BJ (cell line): ENCODE measurements at regions not wholly inside any gene's neighbourhood (a gene's known extent, or its start where the extent isn't known, plus 50 kb on each side); places are given as distances from the start of the nearest gene placed in this dataset.

Experiments used
- CTCF ChIA-PET: fragments of 350-600 bp; formaldehyde crosslinking; extraction: SDS; loops from one replicate; lab custom pipeline; 2021; ENCODE audit warnings: antibody characterized with exemption, inconsistent platforms; lab: Yijun Ruan, JAX
- POLR2A ChIA-PET: fragments of 300-600 bp; sonication (Branson Sonifier 250); formaldehyde crosslinking; extraction: SDS; loops from one replicate; lab custom pipeline; 2021; ENCODE audit warnings: antibody characterized with exemption; lab: Charles Lee
- DNase-seq: peaks from one replicate; pipeline ENCODE4 v3.0.0-alpha.2; 2011; ENCODE audit warnings: low read depth
- H3K27me3 ChIP-seq: 2 replicates; pipeline ENCODE4 v1.6.0; 2011; ENCODE audit warnings: low read length; ENCODE audit not compliant: control insufficient read depth, insufficient read depth
- H3K36me3 ChIP-seq: 2 replicates; pipeline ENCODE4 v1.5.1; 2011; ENCODE audit warnings: low read length; ENCODE audit not compliant: control insufficient read depth, insufficient read depth
- H3K4me3 ChIP-seq: 2 replicates; pipeline ENCODE4 v1.5.1; 2011; ENCODE audit warnings: low read depth, mild to moderate bottlenecking, control low read depth, low read length
- TF ChIP-seq, protein P1 (sequence below): IDR thresholded peaks from 2 replicates; pipeline ENCODE4 v1.5.1; 2011; ENCODE audit warnings: low read depth, mild to moderate bottlenecking, control low read depth, inconsistent platforms, low read length, moderate library complexity; ENCODE audit not compliant: insufficient read depth

DNA sequence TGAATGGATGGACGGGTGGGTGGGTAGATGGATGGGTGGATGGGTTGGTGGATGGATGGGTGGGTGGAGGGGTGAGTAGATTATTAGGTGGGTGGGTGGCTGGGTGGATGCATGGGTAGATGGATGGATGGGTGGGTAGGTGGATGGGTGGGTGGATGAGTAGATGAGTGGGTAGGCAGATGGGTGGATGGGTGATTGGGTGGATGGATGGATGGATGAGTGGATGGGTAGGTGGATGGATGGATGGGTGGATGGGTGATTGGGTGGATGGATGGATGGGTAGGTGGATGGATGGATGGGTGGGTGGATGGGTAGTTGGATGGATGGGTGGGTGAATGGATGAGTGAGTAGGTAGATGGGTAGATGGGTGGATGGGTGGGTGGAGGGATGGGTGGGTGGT, 59.6 kb upstream of the ADGRA1 start:
- TF ChIP-seq, protein P1, sequence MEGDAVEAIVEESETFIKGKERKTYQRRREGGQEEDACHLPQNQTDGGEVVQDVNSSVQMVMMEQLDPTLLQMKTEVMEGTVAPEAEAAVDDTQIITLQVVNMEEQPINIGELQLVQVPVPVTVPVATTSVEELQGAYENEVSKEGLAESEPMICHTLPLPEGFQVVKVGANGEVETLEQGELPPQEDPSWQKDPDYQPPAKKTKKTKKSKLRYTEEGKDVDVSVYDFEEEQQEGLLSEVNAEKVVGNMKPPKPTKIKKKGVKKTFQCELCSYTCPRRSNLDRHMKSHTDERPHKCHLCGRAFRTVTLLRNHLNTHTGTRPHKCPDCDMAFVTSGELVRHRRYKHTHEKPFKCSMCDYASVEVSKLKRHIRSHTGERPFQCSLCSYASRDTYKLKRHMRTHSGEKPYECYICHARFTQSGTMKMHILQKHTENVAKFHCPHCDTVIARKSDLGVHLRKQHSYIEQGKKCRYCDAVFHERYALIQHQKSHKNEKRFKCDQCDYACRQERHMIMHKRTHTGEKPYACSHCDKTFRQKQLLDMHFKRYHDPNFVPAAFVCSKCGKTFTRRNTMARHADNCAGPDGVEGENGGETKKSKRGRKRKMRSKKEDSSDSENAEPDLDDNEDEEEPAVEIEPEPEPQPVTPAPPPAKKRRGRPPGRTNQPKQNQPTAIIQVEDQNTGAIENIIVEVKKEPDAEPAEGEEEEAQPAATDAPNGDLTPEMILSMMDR = no peak
- no peak overlapping the region for H3K4me3 ChIP-seq
- H3K36me3 ChIP-seq = no peaks in the 10 kb centered on the region
- CTCF ChIA-PET = no interaction called here
- H3K27me3 ChIP-seq = no peaks in the 10 kb centered on the region; the same call in 1 of the 2 replicates
- DNase-seq = no peak
- POLR2A ChIA-PET = no interaction called here

DNA sequence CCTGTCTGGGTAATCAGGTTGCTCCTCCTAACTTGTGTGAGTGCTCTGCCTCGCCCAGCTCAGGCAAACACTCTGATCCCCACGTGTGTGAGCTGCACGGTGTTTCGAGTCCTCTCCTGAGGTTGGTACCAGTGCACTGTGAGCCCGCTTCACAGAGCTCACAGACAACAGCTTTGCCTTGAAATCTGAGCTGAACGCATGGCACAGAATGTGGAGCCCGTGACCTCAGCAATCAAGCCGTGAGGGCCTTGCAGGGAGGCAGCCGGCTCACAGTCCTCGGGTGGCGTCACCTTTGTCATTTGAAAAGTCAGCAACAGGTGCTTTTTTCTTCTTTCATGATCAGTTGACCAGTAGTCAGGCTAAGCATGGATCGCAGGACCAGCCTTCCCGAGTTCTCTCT, 60.2 kb upstream of the ADGRA1 start:
- TF ChIP-seq, protein P1 = no peak
- POLR2A ChIA-PET = no interaction called here
- no peak overlapping the region for H3K4me3 ChIP-seq
- no peaks in the 10 kb centered on the region; the same call in 1 of the 2 replicates for H3K27me3 ChIP-seq
- no peak for DNase-seq
- CTCF ChIA-PET = no interaction called here
- no peaks in the 10 kb centered on the region for H3K36me3 ChIP-seq

- ChIA-PET POLR2A (no interaction called here), CTCF (no interaction called here)
- no peak overlapping the region for H3K4me3 ChIP-seq
- H3K27me3 ChIP-seq = no peaks in the 10 kb centered on the region; the same call in 1 of the 2 replicates
- no peaks in the 10 kb centered on the region for H3K36me3 ChIP-seq
- DNase-seq = no peak
- TF ChIP-seq, protein P1 = no peak
Observed at GRCh38 chr10:133026726-133027395, 60.9 kb upstream of the ADGRA1 start.

GRCh38 chr10:133026171-133026570, 61.6 kb upstream of the ADGRA1 start:
- Histone ChIP-seq H3K4me3 (no peak overlapping the region), H3K36me3 (no peaks in the 10 kb centered on the region), H3K27me3 (no peaks in the 10 kb centered on the region; the same call in 1 of the 2 replicates)
- CTCF ChIA-PET = no interaction called here
- POLR2A ChIA-PET = no interaction called here
- TF ChIP-seq, protein P1 = no peak
- DNase-seq = no peak

DNA sequence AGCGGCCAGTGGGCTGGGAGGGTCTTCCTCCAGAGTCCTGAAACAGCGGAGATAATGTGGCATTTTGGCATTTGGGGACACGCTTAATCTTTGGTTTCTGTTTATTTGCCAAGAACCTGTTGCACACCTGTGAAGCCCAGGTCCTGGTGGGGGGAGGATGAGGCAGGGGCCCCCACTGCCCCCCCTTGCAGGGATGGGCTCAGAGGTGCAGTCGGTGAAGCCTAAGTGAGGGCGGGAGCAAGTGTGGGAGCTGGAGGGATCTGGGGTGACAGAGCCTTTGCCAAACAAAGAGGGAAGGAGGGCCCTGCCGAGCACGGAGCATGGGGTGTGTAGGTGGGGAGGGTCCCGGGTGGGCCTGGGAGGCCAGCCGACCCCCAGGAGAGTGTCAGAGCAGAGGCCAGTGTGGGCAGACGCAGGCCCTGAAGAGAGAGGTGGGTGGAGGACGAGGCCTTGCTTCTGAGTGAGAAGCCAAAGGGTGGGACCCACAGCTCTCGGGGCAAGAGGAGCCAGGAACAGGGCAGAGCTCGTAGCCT, 62.1 kb upstream of the ADGRA1 start:
- no peaks in the 10 kb centered on the region; the same call in 1 of the 2 replicates for H3K27me3 ChIP-seq
- no peaks in the 10 kb centered on the region for H3K36me3 ChIP-seq
- TF ChIP-seq, protein P1 = no peak
- H3K4me3 ChIP-seq = no peak overlapping the region
- POLR2A ChIA-PET = no interaction called here
- CTCF ChIA-PET = no interaction called here
- no peak for DNase-seq
